ENCODE measurements at regions not wholly inside any gene's neighbourhood (a gene's known extent, or its start where the extent isn't known, plus 50 kb on each side); places are given as distances from the start of the nearest gene placed in this dataset.

- DNase-seq = no peak
Observed at GRCh38 chr16:51211148-51211547, 60.1 kb upstream of the SALL1 start.

GRCh38 chr16:51210087-51210486 is 59.0 kb upstream of the SALL1 start:
- DNase-seq = no peak

- no peak for DNase-seq
Observed at GRCh38 chr16:51201604-51202003, 50.5 kb upstream of the SALL1 start.
